H9 (cell line): ENCODE measurements at regions not wholly inside any gene's neighbourhood (a gene's known extent, or its start where the extent isn't known, plus 50 kb on each side); places are given as distances from the start of the nearest gene placed in this dataset.

Source experiments
- DNase-seq: peaks from one replicate; pipeline ENCODE4 v3.0.0-alpha.2; 2017
- H2AFZ ChIP-seq: one replicate; pipeline ENCODE4 v1.6.1; 2013; ENCODE audit warnings: mild to moderate bottlenecking, low read length, control low read depth, moderate library complexity
- H2AK5ac ChIP-seq: 2 replicates; pipeline ENCODE4 v1.6.1; 2013; ENCODE audit warnings: low read length, control low read depth, mixed read lengths; ENCODE audit not compliant: insufficient read length
- H2BK120ac ChIP-seq: one replicate; pipeline ENCODE4 v1.6.1; 2013; ENCODE audit warnings: low read depth, mild to moderate bottlenecking, low read length, control low read depth, inconsistent platforms; ENCODE audit not compliant: poor library complexity, severe bottlenecking
- H2BK12ac ChIP-seq: 2 replicates; pipeline ENCODE4 v1.6.1; 2013; ENCODE audit warnings: low read length, control low read depth, mixed read lengths, low read depth; ENCODE audit not compliant: insufficient read length
- H2BK15ac ChIP-seq: 2 replicates; pipeline ENCODE4 v1.6.1; 2013; ENCODE audit warnings: low read depth, low read length, control low read depth
- H2BK20ac ChIP-seq: one replicate; pipeline ENCODE4 v1.6.1; 2013; ENCODE audit warnings: low read depth, mild to moderate bottlenecking, low read length, control low read depth, inconsistent platforms; ENCODE audit not compliant: poor library complexity, severe bottlenecking
- H2BK5ac ChIP-seq: 2 replicates; pipeline ENCODE4 v1.6.1; 2013; ENCODE audit warnings: low read length, control low read depth, mixed read lengths; ENCODE audit not compliant: insufficient read length
- H3K14ac ChIP-seq: 2 replicates; pipeline ENCODE4 v1.6.1; 2013; ENCODE audit warnings: low read length, control low read depth; ENCODE audit not compliant: insufficient read depth
- H3K18ac ChIP-seq: 2 replicates; pipeline ENCODE4 v1.6.1; 2013; ENCODE audit warnings: low read depth, mild to moderate bottlenecking, mixed read lengths, low read length, control low read depth; ENCODE audit not compliant: insufficient read length
- H3K23ac ChIP-seq: 2 replicates; pipeline ENCODE4 v1.6.1; 2013; ENCODE audit warnings: low read length, control low read depth, mixed read lengths, low read depth; ENCODE audit not compliant: insufficient read length
- H3K23me2 ChIP-seq: 2 replicates; pipeline ENCODE4 v1.6.1; 2013; ENCODE audit warnings: low read depth, mild to moderate bottlenecking, mixed read lengths, low read length, control low read depth; ENCODE audit not compliant: insufficient read length, poor library complexity, severe bottlenecking
- H3K27ac ChIP-seq: 2 replicates; pipeline ENCODE4 v1.5.1; 2013; ENCODE audit warnings: low read length, control low read depth, mixed read lengths, low read depth; ENCODE audit not compliant: insufficient read length
- H3K27me3 ChIP-seq: 2 replicates; pipeline ENCODE4 v1.6.1; 2013; ENCODE audit warnings: low read length, control low read depth, inconsistent platforms; ENCODE audit not compliant: insufficient read depth
- H3K4ac ChIP-seq: 2 replicates; pipeline ENCODE4 v1.6.1; 2013; ENCODE audit warnings: low read depth, mild to moderate bottlenecking, control low read depth, inconsistent platforms, low read length, moderate library complexity
- H3K4me1 ChIP-seq: 2 replicates; pipeline ENCODE4 v1.6.1; 2013; ENCODE audit warnings: low read length, control low read depth, inconsistent platforms; ENCODE audit not compliant: insufficient read depth
- H3K4me2 ChIP-seq: 2 replicates; pipeline ENCODE4 v1.6.1; 2013; ENCODE audit warnings: low read length, control low read depth, mixed read lengths; ENCODE audit not compliant: insufficient read length, insufficient read depth
- H3K56ac ChIP-seq: 2 replicates; pipeline ENCODE4 v1.6.1; 2013; ENCODE audit warnings: low read depth, mild to moderate bottlenecking, mixed read lengths, low read length, control low read depth; ENCODE audit not compliant: insufficient read length
- H3K79me1 ChIP-seq: 2 replicates; pipeline ENCODE4 v1.6.1; 2013; ENCODE audit warnings: low read depth, mild to moderate bottlenecking, moderate library complexity, low read length, control low read depth, inconsistent platforms; ENCODE audit not compliant: insufficient read depth, poor library complexity, severe bottlenecking
- H3K79me2 ChIP-seq: 2 replicates; pipeline ENCODE4 v1.6.1; 2013; ENCODE audit warnings: low read length, control low read depth, inconsistent platforms; ENCODE audit not compliant: insufficient read depth
- H3K9ac ChIP-seq: 2 replicates; pipeline ENCODE4 v1.6.1; 2013; ENCODE audit warnings: low read length, control low read depth, mixed read lengths; ENCODE audit not compliant: insufficient read length; ENCODE audit errors: extremely low read depth
- H3K9me3 ChIP-seq: one replicate; pipeline ENCODE4 v1.6.1; 2013; ENCODE audit warnings: low read depth, low read length, inconsistent platforms; ENCODE audit not compliant: control insufficient read depth
- H3T11ph ChIP-seq: one replicate; pipeline ENCODE4 v1.6.1; 2013; ENCODE audit warnings: mild to moderate bottlenecking, low read length, control low read depth, inconsistent platforms
- H4K20me1 ChIP-seq: one replicate; pipeline ENCODE4 v1.6.1; 2013; ENCODE audit not compliant: control insufficient read depth, insufficient read length, insufficient read depth
- H4K5ac ChIP-seq: 2 replicates; pipeline ENCODE4 v1.6.1; 2013; ENCODE audit warnings: low read depth, mild to moderate bottlenecking, mixed read lengths, low read length, control low read depth; ENCODE audit not compliant: insufficient read length
- H4K8ac ChIP-seq: replicated peaks from 2 replicates; pipeline ENCODE4 v1.6.1; 2013; ENCODE audit warnings: low read length, control low read depth, mixed read lengths, low read depth; ENCODE audit not compliant: insufficient read length
- H4K91ac ChIP-seq: 2 replicates; pipeline ENCODE4 v1.6.1; 2013; ENCODE audit warnings: low read depth, mild to moderate bottlenecking, moderate library complexity, mixed read lengths, low read length, control low read depth; ENCODE audit not compliant: insufficient read length
- H3K27ac Mint-ChIP-seq, 3 experiments: 2 replicates in 2 of 3; 3 replicates in 1 of 3; pipeline ENCODE4 v1.8.0; 2020 to 2021; ENCODE audit warnings: mixed read lengths in 3 of 3, mild to moderate bottlenecking in 1 of 3, moderate library complexity in 1 of 3
- H3K27me3 Mint-ChIP-seq: 2 replicates; pipeline ENCODE4 v1.8.0; 2021; ENCODE audit warnings: low read depth, mild to moderate bottlenecking, moderate library complexity, mixed read lengths
- H3K36me3 Mint-ChIP-seq, 3 experiments: 2 replicates in 2 of 3; 3 replicates in 1 of 3; pipeline ENCODE4 v1.8.0; 2020 to 2021; ENCODE audit warnings: low read depth in 3 of 3, mixed read lengths in 3 of 3; ENCODE audit not compliant: insufficient read depth in 1 of 3
- H3K4me1 Mint-ChIP-seq, 2 experiments: 2 replicates each; pipeline ENCODE4 v1.8.0; 2020; ENCODE audit warnings: mixed read lengths in 2 of 2
- H3K4me3 Mint-ChIP-seq, 2 experiments: 2 replicates in 1 of 2; 3 replicates in 1 of 2; pipeline ENCODE4 v1.8.0; 2020 to 2021; ENCODE audit warnings: mild to moderate bottlenecking in 2 of 2, mixed read lengths in 2 of 2, moderate library complexity in 1 of 2
- H3K9me3 Mint-ChIP-seq, 2 experiments: 2 replicates in 1 of 2; 3 replicates in 1 of 2; pipeline ENCODE4 v1.8.0; 2020; ENCODE audit warnings: mild to moderate bottlenecking in 2 of 2, mixed read lengths in 2 of 2, moderate library complexity in 1 of 2
- WGBS: extraction: QIAGEN DNeasy Blood & Tissue Kit; methylation state at CpG from one replicate; pipeline ENCODE4 v1.1.7; 2013; ENCODE audit warnings: missing lambda C conversion rate, low lambda C conversion rate, mixed read lengths; ENCODE audit not compliant: insufficient read length; ENCODE audit errors: extremely low coverage; 5-methylcytosine and 5-hydroxymethylcytosine counted together
- TF ChIP-seq, protein P1 (sequence below): fragments of 200-600 bp; sonication (generic); conservative IDR thresholded peaks from 3 replicates; pipeline ENCODE4 v1.8.0; 2021; ENCODE audit warnings: antibody characterized with exemption, mild to moderate bottlenecking

DNA sequence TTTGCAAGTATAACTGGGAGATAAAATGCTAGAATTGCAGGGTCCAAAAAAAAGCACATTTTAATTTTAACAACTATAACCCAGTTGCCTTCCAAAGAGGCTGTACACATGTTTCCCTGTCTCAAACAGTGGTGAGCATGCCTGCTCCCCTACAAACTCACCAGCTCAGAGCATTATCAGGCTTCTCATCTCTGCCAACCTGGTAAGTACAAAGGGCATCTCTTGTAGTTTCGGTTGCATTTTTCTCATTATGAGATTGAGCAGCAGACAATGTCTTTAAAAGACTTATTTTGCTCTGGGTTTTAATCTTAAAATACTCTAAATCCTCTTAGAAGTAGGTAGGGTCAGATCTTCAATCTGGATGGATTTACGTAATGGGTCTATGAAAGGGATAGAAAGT is 107.1 kb upstream of the MSX2 start:
- no peaks in the 10 kb centered on the region for H4K20me1 ChIP-seq
- H3K4me1 ChIP-seq, result no peaks in the 10 kb centered on the region
- no peak overlapping the region for H3K27ac ChIP-seq
- WGBS, result no CpG with 5 or more reads among the region's 2 CpGs
- no peak overlapping the region for H3K4me3 Mint-ChIP-seq
- no peak overlapping the region for H4K91ac ChIP-seq
- H3K4me1 Mint-ChIP-seq, result peaks cover 3% of the 10 kb centered on the region in 2 experiments; a peak in 3 of 4 replicates
- TF ChIP-seq, protein P1, sequence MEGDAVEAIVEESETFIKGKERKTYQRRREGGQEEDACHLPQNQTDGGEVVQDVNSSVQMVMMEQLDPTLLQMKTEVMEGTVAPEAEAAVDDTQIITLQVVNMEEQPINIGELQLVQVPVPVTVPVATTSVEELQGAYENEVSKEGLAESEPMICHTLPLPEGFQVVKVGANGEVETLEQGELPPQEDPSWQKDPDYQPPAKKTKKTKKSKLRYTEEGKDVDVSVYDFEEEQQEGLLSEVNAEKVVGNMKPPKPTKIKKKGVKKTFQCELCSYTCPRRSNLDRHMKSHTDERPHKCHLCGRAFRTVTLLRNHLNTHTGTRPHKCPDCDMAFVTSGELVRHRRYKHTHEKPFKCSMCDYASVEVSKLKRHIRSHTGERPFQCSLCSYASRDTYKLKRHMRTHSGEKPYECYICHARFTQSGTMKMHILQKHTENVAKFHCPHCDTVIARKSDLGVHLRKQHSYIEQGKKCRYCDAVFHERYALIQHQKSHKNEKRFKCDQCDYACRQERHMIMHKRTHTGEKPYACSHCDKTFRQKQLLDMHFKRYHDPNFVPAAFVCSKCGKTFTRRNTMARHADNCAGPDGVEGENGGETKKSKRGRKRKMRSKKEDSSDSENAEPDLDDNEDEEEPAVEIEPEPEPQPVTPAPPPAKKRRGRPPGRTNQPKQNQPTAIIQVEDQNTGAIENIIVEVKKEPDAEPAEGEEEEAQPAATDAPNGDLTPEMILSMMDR, result no peak
- H2AK5ac ChIP-seq, result no peak overlapping the region
- no peak overlapping the region for H4K8ac ChIP-seq
- no peak overlapping the region for H2BK15ac ChIP-seq
- H3K36me3 Mint-ChIP-seq, result peaks cover 0 to 4% (median 1%) of the 10 kb centered on the region in 3 experiments; a peak in 1 of 7 replicates
- no peaks in the 10 kb centered on the region for H3K27me3 ChIP-seq
- H2BK12ac ChIP-seq, result no peak overlapping the region
- no peaks in the 10 kb centered on the region for H3K79me2 ChIP-seq
- H3K4me2 ChIP-seq, result no peak overlapping the region
- H3K23me2 ChIP-seq, result no peaks in the 10 kb centered on the region
- no peak overlapping the region for H3K27ac Mint-ChIP-seq
- DNase-seq, result no peak
- H2AFZ ChIP-seq, result no peak overlapping the region
- no peaks in the 10 kb centered on the region for H3K9me3 ChIP-seq
- no peak overlapping the region for H2BK5ac ChIP-seq
- H3K18ac ChIP-seq, result no peak overlapping the region
- no peak overlapping the region for H4K5ac ChIP-seq
- H2BK20ac ChIP-seq, result no peak overlapping the region
- H3K9ac ChIP-seq, result no peak overlapping the region
- no peak overlapping the region for H3K4ac ChIP-seq
- H3K23ac ChIP-seq, result no peak overlapping the region
- H3K27me3 Mint-ChIP-seq, result peaks cover 15% of the 10 kb centered on the region
- no peak overlapping the region for H3T11ph ChIP-seq
- no peaks in the 10 kb centered on the region for H3K79me1 ChIP-seq
- no peak overlapping the region for H3K14ac ChIP-seq
- peaks cover 5% of the 10 kb centered on the region in 2 experiments; a peak in 3 of 5 replicates for H3K9me3 Mint-ChIP-seq
- H3K56ac ChIP-seq, result no peak overlapping the region
- H2BK120ac ChIP-seq, result no peak overlapping the region
